ENCODE measurements at regions not wholly inside any gene's neighbourhood (a gene's known extent, or its start where the extent isn't known, plus 50 kb on each side); places are given as distances from the start of the nearest gene placed in this dataset.
A peak's percentile ranks its signal among the peaks of the same experiment; 100 is the strongest.

DNA sequence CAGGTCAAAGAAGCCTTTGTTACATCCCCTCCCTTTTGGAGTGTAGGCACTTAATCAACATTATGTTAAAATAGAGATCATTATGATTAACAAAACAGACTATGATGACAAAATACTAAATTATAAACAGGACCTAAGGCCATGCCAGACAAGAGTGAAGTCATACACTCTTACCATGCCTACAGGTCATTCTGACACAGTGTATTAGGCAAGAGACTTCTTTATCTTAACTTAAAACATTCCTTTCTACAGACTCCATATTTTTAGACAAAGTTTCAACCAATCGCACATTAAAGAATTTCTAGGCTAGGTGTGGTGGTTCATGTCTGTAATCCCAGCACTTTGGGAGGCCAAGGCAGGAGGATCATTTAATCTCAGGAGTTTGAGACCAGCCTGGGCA is 128.6 kb upstream of the SLC34A2 start:
- TF ChIP-seq, protein P1, sequence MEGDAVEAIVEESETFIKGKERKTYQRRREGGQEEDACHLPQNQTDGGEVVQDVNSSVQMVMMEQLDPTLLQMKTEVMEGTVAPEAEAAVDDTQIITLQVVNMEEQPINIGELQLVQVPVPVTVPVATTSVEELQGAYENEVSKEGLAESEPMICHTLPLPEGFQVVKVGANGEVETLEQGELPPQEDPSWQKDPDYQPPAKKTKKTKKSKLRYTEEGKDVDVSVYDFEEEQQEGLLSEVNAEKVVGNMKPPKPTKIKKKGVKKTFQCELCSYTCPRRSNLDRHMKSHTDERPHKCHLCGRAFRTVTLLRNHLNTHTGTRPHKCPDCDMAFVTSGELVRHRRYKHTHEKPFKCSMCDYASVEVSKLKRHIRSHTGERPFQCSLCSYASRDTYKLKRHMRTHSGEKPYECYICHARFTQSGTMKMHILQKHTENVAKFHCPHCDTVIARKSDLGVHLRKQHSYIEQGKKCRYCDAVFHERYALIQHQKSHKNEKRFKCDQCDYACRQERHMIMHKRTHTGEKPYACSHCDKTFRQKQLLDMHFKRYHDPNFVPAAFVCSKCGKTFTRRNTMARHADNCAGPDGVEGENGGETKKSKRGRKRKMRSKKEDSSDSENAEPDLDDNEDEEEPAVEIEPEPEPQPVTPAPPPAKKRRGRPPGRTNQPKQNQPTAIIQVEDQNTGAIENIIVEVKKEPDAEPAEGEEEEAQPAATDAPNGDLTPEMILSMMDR (IDR thresholded peaks at IDR 0.05; ENCODE audit: insufficient read depth, missing control alignments), result no peak
- DNase-seq (ENCODE audit: insufficient read length, low spot score) (no peak), FAIRE-seq (no peak)

GRCh38 chr4:25528391-25528790 is 127.3 kb upstream of the SLC34A2 start:
- FAIRE-seq (no peak), DNase-seq (ENCODE audit: insufficient read length, low spot score) (no peak)
- TF ChIP-seq, protein P1 (IDR thresholded peaks at IDR 0.05; ENCODE audit: insufficient read depth, missing control alignments), result no peak

GRCh38 chr4:25531272-25531671 is 124.4 kb upstream of the SLC34A2 start:
- DNase-seq (ENCODE audit: insufficient read length, low spot score) (no peak), FAIRE-seq (no peak)
- TF ChIP-seq, protein P1 (IDR thresholded peaks at IDR 0.05; ENCODE audit: insufficient read depth, missing control alignments), result peak; percentile 20

- DNase-seq (ENCODE audit: insufficient read length, low spot score) (no peak), FAIRE-seq (no peak)
- TF ChIP-seq, protein P1 (IDR thresholded peaks at IDR 0.05; ENCODE audit: insufficient read depth, missing control alignments), result no peak
These were observed 123.1 kb upstream of the SLC34A2 start for GRCh38 chr4:25532591-25532990.

- DNase-seq (ENCODE audit: insufficient read length, low spot score) (no peak), FAIRE-seq (no peak)
- TF ChIP-seq, protein P1 (IDR thresholded peaks at IDR 0.05; ENCODE audit: insufficient read depth, missing control alignments), result no peak
These were observed 122.4 kb upstream of the SLC34A2 start for GRCh38 chr4:25533256-25533655.

GRCh38 chr4:25535278-25535677 is 120.4 kb upstream of the SLC34A2 start:
- TF ChIP-seq, protein P1 (IDR thresholded peaks at IDR 0.05; ENCODE audit: insufficient read depth, missing control alignments), result no peak
- DNase-seq (ENCODE audit: insufficient read length, low spot score), result no peak
- FAIRE-seq, result no peak

GRCh38 chr4:25535701-25536473 is 119.8 kb upstream of the SLC34A2 start:
- FAIRE-seq, result no peak
- no peak for DNase-seq (ENCODE audit: insufficient read length, low spot score)
- TF ChIP-seq, protein P1 (IDR thresholded peaks at IDR 0.05; ENCODE audit: insufficient read depth, missing control alignments), result no peak
